ENCODE measurements at regions not wholly inside any gene's neighbourhood (a gene's known extent, or its start where the extent isn't known, plus 50 kb on each side); places are given as distances from the start of the nearest gene placed in this dataset.

DNA sequence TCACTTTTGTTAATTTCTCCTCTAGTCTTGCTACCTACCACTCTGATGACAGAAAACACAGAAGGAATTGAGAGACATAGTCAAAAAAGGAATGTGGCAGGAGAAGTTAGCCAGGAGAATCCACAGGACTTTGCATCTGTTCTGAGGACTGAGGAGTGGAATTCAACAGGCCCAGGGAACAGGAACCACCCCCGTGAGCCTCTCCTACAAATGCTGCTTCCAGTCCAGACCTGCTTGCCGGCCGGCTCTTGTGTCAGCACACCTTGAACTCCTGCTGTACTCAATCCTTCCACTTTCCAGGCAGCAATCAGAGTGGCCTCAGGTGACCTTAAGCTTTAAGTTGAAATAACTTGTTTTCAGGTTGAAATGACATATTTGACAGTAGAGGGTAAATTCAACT lies 903.1 kb downstream of the BCL11B start:
- TF ChIP-seq YY1 (IDR thresholded peaks at IDR 0.05; ENCODE audit: insufficient read depth, insufficient read length) (no peak), SUZ12 (IDR thresholded peaks at IDR 0.05; ENCODE audit: extremely low read depth, insufficient read depth, insufficient read length) (no peak), ZNF274 (IDR thresholded peaks at IDR 0.05; ENCODE audit: low read depth, low read length) (no peak)
